Muscle layer of duodenum (tissue), 2 donors: ENCODE measurements at regions not wholly inside any gene's neighbourhood (a gene's known extent, or its start where the extent isn't known, plus 50 kb on each side); places are given as distances from the start of the nearest gene placed in this dataset.
"Not testable (repeated sequence)": the region's sequence is repeated elsewhere in the genome, so short reads cannot be mapped to it uniquely, and the experiment has no call there.

Experiments
- H3K27ac ChIP-seq: one replicate; pipeline ENCODE4 v1.7.0; 2013; ENCODE audit warnings: mild to moderate bottlenecking, low read length
- H3K27me3 ChIP-seq: one replicate; pipeline ENCODE4 v1.7.0; 2013; ENCODE audit warnings: low read depth, mild to moderate bottlenecking, control low read depth, low read length
- H3K36me3 ChIP-seq, 2 donors: one replicate each; pipeline ENCODE4 v1.7.0; 2013; ENCODE audit warnings: low read length in 2 of 2, control low read depth in 1 of 2, mild to moderate bottlenecking in 1 of 2; ENCODE audit not compliant: insufficient read depth in 2 of 2, control insufficient read depth in 1 of 2
- H3K4me1 ChIP-seq, 2 donors: one replicate each; pipeline ENCODE4 v1.7.0; 2013; ENCODE audit warnings: low read length in 2 of 2, mild to moderate bottlenecking in 2 of 2, control low read depth in 1 of 2, moderate library complexity in 1 of 2; ENCODE audit not compliant: insufficient read depth in 2 of 2, control insufficient read depth in 1 of 2
- H3K4me3 ChIP-seq, 2 donors: one replicate each; pipeline ENCODE4 v1.7.0; 2013; ENCODE audit warnings: low read length in 2 of 2, low read depth in 1 of 2, mild to moderate bottlenecking in 1 of 2
- H3K9me3 ChIP-seq, 2 donors: one replicate each; pipeline ENCODE4 v1.7.0; 2013; ENCODE audit warnings: low read length in 2 of 2, control low read depth in 1 of 2, mild to moderate bottlenecking in 1 of 2; ENCODE audit not compliant: control insufficient read depth in 1 of 2
- donor health status: healthy.

DNA sequence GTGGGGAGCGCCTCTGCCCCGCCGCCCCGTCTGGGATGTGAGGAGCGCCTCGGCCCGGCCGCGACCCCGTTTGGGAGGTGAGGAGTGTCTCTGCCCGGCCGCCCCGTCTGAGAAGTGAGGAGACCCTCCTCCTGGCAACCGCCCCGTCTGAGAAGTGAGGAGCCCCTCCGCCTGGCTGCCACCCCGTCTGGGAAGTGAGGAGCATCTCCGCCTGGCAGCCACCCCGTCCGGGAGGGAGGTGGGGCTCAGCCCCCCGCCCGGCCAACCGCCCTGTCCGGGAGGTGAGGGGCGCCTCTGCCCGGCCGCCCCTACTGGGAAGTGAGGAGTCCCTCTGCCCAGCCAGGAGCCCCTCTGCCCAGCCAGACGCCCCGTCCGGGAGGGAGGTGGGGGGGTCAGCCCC lies 61.8 kb upstream of the SVIL start:
- not testable (repeated sequence) for H3K27ac ChIP-seq, H3K27me3 ChIP-seq, H3K36me3 ChIP-seq, H3K4me3 ChIP-seq, H3K9me3 ChIP-seq
- H3K4me1 ChIP-seq = peaks cover 11 to 25% of the 10 kb centered on the region in 2 donors

DNA sequence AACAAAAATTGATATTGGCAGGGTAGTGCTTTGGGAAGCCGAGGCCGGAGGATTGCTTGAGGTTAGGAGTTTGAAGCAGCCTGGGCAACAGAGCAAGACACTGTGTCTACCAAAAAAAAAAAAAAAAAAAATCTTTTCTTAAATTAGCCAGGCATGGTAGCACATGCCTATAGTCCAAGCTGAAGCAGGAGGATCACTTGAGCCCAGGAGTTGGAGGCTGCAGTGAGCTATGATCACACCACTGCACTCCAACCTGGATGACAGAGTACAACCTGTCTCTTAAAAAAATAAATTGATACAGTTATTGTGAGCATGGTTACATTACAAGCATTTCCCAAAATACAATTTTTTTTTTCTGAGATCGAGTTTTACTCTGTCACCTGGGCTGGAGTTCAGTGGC lies 59.4 kb upstream of the SVIL start:
- Histone ChIP-seq H3K27me3 (no peaks in the 10 kb centered on the region), H3K36me3 (no peaks in the 10 kb centered on the region), H3K4me3 (no peak overlapping the region), H3K27ac (peak overlapping the region; percentile 88), H3K4me1 (peaks cover 6 to 24% of the 10 kb centered on the region in 2 donors), H3K9me3 (no peaks in the 10 kb centered on the region)

DNA sequence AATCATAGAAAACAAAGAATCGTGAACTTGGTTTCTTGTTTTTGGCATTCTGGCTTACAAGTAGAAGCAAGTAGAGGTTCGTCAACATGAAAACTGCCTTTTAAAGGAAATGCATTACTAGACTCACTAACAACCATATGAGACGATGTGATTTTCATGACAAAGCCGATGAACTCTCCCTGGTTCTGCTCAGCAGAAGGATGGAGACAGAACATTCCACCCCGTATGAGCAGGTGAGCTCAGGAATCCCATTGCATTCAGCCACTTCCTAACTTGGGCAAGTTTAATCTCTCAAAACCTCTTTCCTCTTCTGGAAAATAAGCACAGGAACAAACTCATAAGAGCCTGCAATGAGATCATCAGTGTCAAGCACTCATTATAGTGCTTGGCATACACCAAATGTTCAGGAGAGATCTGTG lies 57.4 kb upstream of the SVIL start:
- Histone ChIP-seq H3K4me3 (peak overlapping the region; percentile 23 to 33), H3K36me3 (no peaks in the 10 kb centered on the region), H3K27me3 (no peaks in the 10 kb centered on the region), H3K4me1 (peaks cover 6 to 37% of the 10 kb centered on the region in 2 donors), H3K9me3 (no peaks in the 10 kb centered on the region), H3K27ac (peak overlapping the region; percentile 88)

DNA sequence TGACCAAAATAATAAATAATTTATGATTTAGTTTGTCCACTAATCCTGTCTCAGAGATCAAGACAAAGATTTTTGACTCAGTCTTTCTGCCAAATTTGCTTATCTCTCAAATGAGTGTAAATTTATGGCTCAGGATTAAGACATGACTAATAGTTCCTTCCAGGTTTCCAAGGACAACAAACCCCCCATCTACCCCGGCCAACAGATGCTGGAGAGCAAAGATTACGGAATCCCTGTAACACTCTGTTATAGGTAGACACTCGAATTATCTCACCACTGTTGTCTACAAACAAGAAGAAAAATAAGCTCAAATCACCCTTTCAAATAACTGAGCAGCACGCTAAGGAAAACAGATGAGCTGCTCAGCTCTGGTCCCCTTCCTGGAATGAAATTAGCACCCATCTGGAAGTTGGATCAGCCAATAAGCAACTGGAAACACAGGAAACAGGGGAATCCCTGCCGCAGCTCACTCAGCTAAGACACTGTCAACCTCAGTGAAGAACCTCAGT lies 56.8 kb upstream of the SVIL start:
- Histone ChIP-seq H3K4me1 (peaks cover 6 to 37% of the 10 kb centered on the region in 2 donors), H3K27me3 (no peaks in the 10 kb centered on the region), H3K27ac (peak overlapping the region; percentile 88), H3K36me3 (no peaks in the 10 kb centered on the region), H3K4me3 (peak overlapping the region; percentile 23 to 33), H3K9me3 (no peaks in the 10 kb centered on the region)

DNA sequence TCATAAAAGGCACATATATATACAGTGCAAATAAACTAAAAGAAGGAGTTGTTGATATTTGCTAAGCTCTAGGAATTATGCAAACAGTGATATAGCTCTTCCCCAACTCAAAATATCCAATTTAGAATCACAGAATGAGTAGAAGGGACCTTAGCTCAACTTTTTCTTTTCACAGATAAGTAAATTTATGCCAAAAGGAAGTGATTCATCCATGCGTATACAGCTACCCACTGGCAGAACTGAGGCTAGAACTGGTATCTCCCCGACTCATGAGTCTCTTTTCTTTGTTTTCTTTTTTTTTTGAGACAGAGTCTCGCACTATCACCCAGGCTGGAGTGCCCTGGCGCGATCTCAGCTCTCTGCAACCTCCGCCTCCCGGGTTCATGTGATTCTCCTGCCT lies 54.2 kb upstream of the SVIL start:
- Histone ChIP-seq H3K9me3 (no peaks in the 10 kb centered on the region), H3K4me3 (no peak overlapping the region), H3K4me1 (peaks cover 6 to 31% of the 10 kb centered on the region in 2 donors), H3K27me3 (no peaks in the 10 kb centered on the region), H3K27ac (no peak overlapping the region), H3K36me3 (peaks cover 0 to 21% of the 10 kb centered on the region in 2 donors)

DNA sequence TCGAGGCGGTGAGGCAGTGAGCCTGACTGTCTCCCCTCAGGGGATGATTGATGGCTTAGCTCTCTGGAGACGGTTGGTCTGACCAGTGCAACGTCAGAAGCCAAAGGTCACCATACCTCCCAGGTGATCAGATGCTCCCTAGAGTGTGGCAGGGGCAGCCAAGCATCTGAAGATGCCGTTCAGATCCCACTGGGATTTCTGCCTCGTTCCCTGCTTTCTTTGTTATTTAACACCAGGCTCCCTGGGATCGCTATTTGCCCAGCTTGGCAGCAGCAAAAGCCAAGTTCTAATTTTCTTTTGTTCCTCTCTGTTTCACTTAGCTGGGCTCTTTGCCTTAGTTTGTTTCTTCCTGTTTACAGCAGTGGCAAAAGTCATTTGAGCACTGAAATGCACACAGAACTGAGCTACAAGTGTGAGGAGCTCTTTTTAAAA lies 53.5 kb upstream of the SVIL start:
- peak overlapping the region; percentile 31 for H3K27ac ChIP-seq
- H3K4me1 ChIP-seq = peaks cover 6 to 24% of the 10 kb centered on the region in 2 donors
- H3K27me3 ChIP-seq = no peaks in the 10 kb centered on the region
- no peak overlapping the region for H3K4me3 ChIP-seq
- no peaks in the 10 kb centered on the region for H3K9me3 ChIP-seq
- peaks cover 0 to 27% of the 10 kb centered on the region in 2 donors for H3K36me3 ChIP-seq

DNA sequence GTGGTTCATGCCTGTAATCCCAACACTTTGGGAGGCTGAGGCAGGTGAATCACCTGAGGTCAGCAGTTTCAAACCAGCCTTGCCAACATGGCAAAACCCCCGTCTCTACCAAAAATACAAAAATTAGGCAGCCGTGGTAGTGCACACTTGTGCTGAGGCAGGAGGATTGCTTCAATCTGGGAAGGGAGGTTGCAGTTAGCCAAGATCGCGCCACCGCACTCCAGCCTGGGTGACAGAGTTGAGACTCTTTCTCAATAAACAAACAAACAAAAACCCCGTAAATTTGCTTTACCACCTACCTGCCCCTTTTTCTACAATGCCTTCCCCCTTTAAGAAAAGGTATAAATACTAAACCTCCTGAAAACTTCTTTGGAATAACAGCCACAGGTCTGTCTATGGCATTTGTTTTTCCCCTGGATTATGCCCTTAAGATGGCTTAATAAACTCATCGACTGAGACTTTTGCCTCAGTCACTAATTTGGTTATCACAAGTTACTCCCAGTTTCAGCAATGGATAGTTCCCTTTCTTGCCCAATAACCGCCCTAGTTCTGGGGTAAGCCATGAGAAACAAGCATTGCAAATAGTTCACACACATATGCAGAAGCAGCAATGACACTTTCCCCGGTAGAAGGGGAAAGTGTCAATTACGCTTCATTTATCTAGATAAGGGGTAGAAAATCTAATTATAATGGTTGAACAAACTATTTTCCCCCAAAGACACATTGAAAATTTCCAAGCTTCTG lies 52.8 kb upstream of the SVIL start:
- Histone ChIP-seq H3K36me3 (peaks cover under 1 to 27% of the 10 kb centered on the region in 2 donors), H3K4me1 (peaks cover 6 to 18% of the 10 kb centered on the region in 2 donors), H3K9me3 (no peaks in the 10 kb centered on the region), H3K27ac (no peak overlapping the region), H3K27me3 (no peaks in the 10 kb centered on the region), H3K4me3 (no peak overlapping the region)

DNA sequence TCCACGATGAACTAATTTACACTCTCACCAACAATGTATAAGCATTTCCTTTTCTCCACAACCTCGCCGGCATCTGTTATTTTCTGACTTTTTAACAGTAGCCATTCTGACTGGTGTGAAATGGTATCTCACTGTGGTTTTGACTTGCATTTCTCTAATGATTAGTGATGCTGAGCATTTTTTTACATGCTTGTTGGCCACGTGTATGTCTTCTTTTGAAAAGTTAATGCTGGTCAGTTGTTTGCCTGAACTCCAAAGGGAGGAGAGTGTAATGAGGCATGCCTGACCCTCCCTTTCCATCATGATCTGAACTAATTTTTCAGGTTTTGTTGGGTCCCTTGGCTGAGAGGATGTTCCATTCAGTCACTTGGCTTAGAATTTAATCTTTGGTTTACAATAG lies 50.7 kb upstream of the SVIL start:
- no peaks in the 10 kb centered on the region for H3K9me3 ChIP-seq
- no peak overlapping the region for H3K4me3 ChIP-seq
- H3K4me1 ChIP-seq = peaks cover 0 to 36% of the 10 kb centered on the region in 2 donors
- H3K27ac ChIP-seq = no peak overlapping the region
- H3K36me3 ChIP-seq = peaks cover 3 to 36% of the 10 kb centered on the region in 2 donors
- H3K27me3 ChIP-seq = no peaks in the 10 kb centered on the region
